Activated CD4-positive, alpha-beta T cell treated with anti-CD3 and anti-CD28 coated beads for 4 hours (primary cell): ENCODE measurements at regions not wholly inside any gene's neighbourhood (a gene's known extent, or its start where the extent isn't known, plus 50 kb on each side); places are given as distances from the start of the nearest gene placed in this dataset.
"Not testable (repeated sequence)": the region's sequence is repeated elsewhere in the genome, so short reads cannot be mapped to it uniquely, and the experiment has no call there.

ENCODE experiments used
- DNase-seq, 2 donors: peaks; one replicate each; pipeline ENCODE4 v3.0.0-alpha.2; 2020

DNA sequence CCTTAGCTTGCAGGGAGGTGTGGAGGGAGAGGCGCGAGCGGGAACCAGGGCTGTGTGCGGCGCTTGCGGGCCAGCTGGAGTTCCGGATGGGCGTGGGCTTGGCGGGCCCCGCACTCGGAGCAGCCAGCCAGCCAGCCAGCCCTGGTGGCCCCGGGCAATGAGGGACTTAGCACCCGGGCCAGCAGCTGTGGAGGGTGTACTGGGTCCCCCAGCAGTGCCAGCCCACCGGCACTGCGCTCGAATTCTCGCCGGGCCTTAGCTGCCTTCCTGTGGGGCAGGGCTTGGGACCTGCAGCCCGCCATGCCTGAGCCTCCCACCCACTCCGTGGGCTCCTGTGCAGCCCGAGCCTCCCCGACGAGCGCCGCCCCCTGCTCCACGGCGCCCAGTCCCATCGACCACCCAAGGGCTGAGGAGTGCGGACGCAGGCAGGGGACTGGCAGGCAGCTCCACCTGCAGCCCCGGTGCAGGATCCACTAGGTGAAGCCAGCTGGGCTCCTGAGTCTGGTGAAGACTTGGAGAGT lies 462.2 kb downstream of the ACTL7B start:
- DNase-seq = not testable (repeated sequence)

DNA sequence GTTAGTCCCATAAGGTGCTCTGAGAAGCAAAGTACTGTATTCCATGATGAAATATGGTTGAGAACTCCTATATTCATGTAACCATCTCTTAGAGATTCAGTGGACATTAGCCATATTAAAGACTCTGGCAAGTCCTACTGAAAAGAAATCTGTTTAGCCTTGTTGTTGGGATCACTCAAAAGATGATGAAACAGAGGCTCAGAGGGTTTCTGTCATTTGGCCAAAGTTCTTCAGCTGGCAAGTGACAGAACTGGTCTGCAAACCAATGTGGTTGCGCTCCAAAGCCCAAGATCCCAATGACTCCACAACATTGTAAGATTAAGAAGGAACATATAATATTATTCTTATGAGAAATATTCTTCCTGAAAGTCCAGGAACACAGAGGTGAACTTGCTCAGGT lies 462.9 kb downstream of the ACTL7B start:
- no peak for DNase-seq

DNA sequence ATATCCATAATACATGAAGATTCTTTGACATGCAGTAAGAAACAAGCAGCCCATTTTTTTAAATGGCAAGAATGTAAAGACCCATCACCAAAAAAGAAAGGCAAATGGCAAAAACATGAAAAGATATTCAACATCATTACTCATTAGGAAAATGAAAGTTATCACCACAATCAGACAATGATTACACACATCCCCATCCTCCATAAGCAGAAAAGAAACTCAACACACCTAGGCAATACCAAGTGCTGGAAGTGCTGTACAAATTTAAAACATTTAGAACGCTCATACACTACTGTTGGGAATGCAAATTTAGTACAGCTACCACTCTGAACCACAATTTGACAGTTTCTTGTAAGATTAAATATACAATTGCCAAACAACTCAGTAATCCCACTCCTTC lies 466.7 kb downstream of the ACTL7B start:
- DNase-seq = no peak

DNA sequence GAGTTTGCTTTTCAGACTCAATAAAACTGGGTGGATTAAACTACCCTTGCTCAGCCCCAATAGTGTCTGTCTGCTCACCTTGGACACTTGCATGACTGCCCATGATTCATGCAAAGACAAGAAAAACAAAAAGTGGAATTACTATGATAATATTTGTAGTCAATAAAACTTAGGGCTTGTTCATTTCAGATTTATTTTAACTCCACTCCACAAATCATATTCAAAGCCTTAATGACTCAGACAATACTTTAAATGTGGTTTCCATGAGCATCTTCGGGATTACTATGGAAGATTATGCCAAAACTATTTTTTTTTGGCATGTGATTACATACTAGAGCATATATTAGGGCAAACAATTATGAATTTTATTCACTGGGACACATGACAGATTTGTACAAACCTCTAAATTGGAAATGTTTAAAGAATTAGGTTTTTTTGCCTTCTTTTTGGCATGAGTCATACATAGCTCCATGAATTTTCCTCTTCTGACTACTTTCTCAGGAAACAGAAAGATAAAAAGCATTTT lies 468.9 kb downstream of the ACTL7B start:
- DNase-seq = no peak

DNA sequence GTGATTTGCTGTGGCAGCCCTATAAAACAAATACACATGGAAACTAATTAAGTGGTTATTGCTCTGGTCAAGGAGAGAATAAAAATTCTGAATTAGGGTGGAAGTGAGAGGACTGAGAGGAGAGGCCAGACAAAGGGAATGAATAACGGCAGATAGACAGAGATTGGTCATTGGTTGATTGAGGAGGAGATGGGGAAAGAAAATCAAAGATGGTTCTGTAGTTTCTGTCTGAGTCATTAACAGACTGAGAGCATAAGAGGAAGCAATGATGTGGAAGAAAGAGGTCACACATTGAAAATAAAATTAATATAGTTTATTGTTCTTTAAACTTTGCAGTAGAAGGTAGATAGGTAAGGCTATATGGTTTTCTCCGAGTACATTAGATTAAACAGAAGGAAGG lies 469.8 kb downstream of the ACTL7B start:
- DNase-seq = no peak

DNA sequence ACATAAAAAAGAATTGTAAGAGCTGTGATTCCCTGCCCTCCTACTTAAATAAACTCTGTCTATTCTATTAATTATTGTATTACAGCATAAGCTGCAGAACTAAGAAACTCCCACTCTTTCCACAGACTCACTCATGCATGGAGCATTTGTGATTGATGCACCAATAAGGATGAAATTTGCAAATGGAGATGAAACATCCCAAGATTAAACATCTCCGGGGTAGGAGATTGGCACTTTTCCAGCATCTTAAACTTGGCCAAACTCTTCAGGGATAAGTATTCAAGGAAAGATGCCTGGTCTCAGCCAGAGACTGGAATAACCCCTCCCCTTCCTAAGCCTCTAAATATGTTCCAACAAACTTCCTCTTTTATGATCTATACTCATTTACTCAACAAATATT lies 472.0 kb downstream of the ACTL7B start:
- no peak for DNase-seq

DNA sequence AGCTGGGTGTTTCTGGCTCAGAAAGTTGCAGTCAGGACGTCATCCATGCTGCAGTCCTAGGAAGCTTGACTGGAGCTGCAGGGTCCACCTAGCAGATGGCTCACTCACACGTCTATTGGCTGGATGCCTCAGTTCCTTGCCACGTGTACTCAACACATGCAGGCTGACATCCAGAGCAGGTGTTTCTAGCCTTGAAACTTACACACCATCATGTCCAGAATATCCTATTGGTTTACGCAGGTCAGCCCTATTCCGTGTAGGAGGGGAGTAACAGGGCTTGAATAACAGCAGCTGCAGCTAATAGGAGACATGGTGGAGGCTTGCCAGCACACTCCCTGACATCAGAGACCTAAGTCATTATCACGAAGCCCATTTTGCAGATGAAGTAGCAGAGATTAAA lies 473.5 kb downstream of the ACTL7B start:
- no peak for DNase-seq

DNA sequence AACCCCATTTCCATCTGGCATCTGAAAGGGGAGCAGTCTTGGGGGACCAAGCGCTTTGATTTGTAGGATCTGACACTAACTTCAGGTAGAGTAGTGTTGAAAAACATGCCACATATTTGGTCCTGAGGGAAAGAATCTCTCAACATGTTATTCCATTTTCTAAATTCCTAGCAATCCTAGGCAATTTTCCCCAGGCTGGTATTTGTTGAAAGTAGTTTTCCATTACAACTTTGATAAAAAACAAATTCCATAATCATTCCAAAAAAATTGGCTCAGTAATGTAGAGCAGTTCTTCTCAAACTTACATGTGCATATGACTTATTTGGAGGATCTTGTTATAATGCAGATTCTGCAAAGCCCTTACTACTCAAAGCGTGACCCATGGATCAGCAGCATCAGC lies 477.9 kb downstream of the ACTL7B start:
- DNase-seq = no peak

DNA sequence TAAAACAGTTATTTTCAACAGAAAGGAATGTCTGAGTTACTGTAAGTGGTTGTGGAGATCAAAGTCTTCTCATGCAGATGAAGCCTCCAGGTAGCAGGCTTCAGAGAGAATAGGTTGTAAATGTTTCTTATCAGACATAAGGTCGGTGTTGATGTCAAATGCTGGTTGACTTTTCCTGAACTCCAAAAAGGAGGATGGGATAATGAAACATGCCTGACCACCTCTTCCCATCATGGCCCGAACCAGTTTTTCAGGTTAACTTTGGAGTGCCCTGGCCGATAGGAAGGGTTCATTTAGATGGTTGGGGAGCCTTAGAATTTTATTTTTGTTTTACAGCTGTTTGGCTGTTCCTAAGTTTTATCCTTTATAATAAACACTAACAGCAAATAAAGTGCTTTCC lies 478.4 kb downstream of the ACTL7B start:
- DNase-seq = no peak

DNA sequence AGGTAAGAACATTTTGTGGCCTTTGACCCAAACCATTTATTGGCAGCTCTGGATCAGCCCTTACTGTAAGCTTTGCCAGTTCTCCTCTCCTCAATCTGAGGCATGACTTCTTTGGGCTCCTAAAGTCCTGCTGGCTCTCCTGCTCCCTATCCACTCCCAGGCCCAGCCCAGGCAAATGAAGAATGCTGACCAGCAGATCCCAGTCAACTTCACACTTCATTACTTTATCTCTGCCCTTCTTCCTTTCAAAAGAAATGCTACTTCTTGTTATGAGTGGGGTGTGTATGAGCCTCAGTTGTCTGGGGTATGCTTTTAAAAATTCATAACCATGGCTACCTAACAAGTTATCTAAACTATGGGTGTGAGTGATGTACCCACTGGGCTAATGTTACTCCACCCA lies 479.6 kb downstream of the ACTL7B start:
- no peak for DNase-seq

DNA sequence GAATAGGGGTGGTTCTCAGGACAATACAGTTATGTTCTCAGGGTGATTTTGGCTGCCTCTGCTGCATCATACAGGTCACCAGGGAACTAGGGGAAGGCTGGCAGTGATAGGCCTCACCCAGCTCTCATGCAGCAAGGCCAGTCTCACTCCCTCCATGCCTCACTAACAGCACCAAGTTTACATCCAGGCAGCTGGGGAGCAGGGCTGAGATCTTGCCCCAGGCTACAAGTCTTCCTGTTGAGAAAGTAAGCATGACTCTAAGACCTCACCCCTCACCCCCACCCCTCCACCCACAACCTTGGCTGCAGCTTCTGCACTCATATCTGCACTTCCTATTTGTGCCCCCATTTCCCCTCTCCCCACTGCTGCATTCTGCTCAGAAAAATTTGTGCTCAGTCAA lies 481.2 kb downstream of the ACTL7B start:
- DNase-seq = no peak

DNA sequence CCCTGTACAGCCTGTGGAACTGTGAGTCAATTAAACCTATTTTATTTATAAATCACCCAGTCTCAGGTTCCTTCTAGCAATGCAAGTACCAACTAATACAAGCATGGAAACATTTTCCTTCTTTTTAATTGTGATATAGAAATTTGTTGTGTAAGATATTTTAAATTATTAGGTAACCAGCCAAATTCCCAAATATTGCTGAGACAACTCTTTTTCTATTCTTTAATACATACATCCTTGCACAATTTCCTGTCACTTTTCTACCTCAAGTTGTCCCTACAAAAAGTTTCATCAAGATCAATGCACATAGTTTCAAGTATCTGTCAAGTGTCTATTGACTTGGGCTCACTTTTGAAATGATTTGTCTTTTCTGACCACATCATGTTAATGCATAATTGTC lies 488.6 kb downstream of the ACTL7B start:
- no peak for DNase-seq

DNA sequence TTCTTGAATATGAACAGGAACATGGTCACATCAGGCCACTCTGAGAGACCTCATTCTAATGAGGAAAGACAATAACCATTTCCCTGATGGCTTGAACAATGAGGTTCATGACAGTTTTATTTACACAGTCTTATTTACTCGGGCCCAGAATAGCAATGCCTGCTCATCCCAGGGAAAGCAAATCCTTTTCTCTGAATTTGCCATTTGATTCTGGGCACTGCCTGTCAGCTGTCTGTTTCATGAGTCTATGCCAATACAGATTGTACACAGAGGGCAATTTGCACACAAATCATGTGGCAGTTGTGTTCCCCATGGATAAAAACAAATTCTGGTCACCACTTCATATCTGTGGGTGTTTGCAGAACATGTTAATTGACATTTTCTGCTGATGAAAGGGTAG lies 492.5 kb downstream of the ACTL7B start:
- no peak for DNase-seq

DNA sequence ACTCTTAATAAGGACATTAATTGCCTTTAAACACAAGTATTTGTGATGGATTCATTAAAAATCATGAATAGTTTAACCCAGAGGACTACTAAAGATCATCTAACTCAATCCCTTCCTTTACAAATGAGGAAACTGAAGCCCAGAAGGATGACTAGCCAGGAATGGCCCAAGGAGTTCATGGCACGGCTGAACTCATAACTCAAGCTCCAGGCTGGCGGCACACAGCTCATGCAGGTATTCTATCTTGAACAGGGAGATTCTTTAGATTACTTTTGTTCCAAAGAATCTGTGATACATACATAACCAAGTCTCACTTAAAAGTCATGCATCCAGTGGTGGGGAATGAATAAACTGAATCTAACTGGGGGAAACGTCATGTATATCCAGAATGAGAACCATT lies 495.5 kb downstream of the ACTL7B start:
- DNase-seq = no peak

DNA sequence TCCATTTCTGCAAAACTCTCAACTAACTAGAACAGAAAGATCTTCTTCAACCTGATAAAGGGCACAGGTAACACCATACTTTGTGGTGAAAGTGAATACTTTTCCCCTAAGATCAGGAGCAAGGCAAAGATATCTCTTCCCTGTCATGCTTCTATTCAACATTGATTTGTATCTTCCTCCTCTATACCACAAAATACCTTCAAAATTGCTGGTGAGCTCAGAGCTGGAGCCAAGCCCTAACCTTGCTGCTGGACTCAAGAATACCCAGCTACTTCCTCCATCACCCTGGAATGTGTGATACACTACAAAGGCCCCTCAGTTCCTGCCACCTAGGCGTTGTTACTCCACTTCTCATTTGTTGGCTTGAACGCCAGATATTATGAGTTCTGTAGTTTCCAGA lies 499.0 kb downstream of the ACTL7B start:
- DNase-seq = no peak

DNA sequence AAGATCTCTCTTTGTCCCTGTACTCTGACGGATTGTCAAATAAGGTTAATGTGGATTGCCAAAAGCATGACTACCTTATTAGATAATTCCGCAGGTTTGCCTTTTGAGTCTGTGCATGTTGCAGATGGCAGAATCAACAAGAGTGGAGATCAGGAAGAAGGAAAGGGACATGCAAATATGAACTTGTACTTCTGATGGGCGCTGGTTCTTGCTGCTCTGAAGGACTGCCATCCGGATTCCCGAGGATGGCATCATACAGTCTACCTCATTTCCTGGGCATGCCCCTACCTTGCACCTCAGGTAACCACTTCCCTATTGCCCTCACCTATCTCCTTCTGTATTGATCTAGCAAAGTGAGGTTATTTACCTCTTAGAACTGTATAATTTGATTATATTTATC lies 504.2 kb downstream of the ACTL7B start:
- no peak for DNase-seq

DNA sequence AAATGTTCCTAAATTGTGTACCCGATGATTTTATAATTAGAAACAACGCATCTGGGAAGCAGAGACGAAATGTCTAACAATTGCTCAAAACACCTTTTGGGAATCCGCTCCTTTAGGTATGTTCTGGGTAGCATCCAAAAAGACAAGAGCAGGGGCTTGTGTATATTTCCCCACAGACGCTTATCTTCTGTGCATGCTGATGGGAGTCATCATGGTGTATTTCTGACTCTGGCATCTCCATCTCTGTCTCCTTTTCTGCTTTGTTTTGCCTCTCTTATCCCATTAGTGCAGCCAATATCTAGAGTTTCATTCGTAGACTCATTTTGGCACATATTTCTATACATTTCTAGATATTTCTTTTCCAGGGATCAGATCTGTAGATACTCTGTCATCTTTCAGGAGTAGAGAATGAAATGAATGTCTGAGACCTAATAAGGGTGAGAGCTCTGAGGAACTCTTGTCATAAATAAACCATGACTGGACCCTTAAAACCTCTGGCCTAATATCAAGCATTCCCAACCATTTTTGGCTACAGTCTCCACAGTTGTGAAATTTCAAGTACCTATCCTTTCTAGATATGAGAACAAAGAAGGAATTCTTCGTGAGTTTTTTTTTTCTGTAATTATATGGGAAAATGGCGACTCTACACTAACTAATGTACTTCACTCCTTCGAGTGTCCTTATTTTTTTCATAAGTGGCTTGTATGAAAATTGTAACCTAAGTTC lies 508.2 kb downstream of the ACTL7B start:
- DNase-seq = no peak

DNA sequence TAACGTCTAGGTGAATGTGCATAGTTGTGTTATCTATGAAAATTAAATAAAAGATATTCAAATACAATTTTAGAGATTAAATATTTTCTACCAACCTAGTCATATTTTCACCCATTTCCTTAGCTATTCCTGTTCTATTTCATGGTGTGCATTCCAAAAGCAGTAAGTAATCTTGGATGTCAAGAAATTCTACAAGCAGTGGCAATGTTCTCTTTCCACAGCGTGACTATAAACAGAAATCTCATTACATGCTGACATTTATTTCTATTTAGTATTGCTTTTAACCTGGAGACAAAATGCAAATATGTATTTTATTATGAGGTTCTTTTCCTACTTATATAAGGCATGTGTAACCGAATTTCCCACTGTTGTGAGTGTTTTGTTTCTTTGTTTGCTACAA lies 510.0 kb downstream of the ACTL7B start:
- no peak for DNase-seq

DNA sequence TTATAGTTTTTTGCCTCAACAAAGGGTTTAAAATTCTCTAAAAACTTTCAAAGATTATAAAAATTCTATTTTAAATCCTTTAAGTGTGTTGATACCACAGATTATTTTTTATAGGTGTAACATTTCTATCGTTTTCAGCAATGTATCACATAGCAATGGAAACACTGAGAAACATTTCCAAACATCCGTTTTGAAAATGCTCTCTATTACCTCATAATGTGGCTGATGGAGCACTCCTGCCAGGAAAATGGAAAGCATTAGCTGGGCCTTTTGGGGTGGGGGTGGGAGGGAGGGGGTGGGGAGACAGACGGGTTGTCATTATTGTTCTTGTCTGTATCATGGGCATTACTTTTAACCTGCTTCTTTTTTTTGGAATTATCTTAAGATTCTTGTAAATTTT lies 516.5 kb downstream of the ACTL7B start:
- no peak for DNase-seq

DNA sequence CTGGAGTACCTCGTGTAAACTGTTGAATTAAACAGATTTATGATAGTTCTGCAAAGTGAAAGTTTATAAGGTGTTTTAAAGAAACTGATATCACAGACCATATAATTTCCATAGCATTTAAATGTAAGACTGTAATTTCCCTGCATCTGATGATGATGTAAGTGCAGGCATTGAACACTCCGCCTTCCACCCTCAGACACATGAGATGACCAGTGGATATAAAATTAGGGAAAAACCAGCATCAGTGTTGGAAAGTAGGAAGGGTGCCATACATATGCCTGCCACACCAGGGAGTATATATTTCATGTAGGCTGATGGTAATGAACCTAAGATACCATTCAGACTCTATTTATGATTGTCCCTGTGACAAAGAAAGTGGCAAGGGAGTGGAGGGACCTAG lies 519.2 kb downstream of the ACTL7B start:
- no peak for DNase-seq

DNA sequence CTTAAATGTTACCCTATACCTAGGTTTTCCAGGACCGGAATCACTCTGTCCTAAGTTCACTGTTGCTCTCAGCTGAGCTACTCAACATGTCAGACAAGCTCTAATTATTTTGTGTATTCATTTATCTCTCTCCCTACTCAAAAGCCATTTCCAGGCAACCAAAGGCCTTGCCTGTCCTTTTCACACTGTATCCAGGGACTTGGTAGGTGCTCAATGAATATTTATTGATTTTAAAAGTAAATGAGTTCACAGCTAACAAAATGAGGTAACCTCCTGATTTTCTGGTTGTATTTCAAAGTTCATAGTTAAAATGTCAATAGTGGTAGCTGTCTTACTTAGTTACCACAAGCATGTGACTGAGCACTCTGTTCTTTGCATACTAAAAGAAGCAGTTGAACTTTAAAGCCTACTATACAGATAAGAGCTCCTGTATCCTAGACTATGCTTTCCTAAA lies 522.2 kb downstream of the ACTL7B start:
- DNase-seq = no peak

DNA sequence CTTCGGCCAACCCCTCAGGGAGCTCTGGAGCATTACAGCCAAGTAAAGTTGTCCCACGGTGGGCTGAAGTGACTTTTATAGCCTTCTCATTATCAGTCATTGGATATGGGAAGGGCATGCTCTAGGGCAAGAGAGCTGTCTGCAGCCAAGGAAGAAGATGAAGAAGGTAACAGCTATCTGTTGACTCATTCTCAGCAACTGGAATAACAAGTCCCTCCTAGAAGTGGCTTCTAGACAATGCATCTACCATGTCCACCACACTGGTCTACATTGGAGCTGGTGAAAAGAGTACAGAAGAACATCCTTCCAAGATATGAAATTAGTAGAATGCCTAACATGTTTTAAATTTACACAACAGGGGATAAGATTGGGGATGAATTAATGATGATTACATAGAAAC lies 524.2 kb downstream of the ACTL7B start:
- DNase-seq = no peak

DNA sequence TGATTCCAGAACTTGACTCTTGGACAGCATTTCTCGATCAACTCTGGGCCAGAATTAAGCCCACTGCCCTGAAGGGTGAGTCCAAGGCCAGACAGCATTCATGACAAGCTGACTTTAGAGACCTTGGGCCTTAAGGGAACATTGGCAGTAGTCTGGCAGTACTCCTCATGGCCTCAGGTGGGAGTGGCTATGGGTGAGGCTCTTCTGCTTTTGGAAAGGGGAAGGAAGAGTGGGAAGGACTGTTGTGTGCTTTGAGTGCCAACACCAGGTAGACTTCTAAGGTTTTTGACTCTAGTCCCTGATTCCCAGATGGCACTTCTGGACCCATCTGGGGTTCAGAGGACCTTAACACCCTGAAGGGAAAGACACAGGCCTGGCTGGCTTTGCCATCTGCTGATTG lies 530.4 kb downstream of the ACTL7B start:
- DNase-seq = no peak

DNA sequence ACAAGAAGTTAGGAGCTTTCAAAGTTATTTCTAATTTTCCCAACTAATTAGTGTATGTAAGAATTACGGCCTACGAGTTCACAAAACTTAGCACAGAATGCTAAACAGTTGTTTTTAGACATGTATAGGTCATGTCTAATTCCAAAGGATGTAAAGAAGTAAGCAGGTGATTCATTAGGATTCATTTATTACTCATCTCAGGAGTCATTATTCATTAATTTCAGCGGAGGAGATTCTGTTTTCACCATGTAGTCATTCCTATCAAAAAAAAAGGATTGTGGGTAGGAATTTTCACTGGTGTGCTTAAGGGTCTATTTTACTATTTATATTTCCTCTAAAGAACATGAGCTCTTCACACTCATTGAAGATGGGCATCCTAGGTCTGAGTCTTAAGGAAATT lies 532.2 kb downstream of the ACTL7B start:
- DNase-seq = no peak
